Calu3 (cell line): ENCODE measurements at regions not wholly inside any gene's neighbourhood (a gene's known extent, or its start where the extent isn't known, plus 50 kb on each side); places are given as distances from the start of the nearest gene placed in this dataset.

ENCODE experiments used
- BruUV-seq: library from RNA; stranded (reverse); fragments of 400-500 nt; replicated peaks from 2 replicates; lab custom pipeline; 2021; lab: Mats Ljungman, UMichigan
- CTCF ChIA-PET: fragments of 300-600 bp; sonication (Branson Sonifier 250); formaldehyde crosslinking; loops from one replicate; lab custom pipeline; 2022; ENCODE audit warnings: antibody characterized with exemption; lab: Charles Lee
- DNase-seq: peaks from one replicate; pipeline ENCODE4 v3.0.0; 2022
- H3K27ac Mint-ChIP-seq: one replicate; pipeline ENCODE4 v1.8.0; 2022; ENCODE audit warnings: mixed read lengths; ENCODE audit not compliant: unreplicated experiment
- H3K27me3 Mint-ChIP-seq: one replicate; pipeline ENCODE4 v1.8.0; 2022; ENCODE audit warnings: mixed read lengths; ENCODE audit not compliant: unreplicated experiment
- H3K36me3 Mint-ChIP-seq: one replicate; pipeline ENCODE4 v1.8.0; 2022; ENCODE audit warnings: mild to moderate bottlenecking, moderate library complexity, mixed read lengths; ENCODE audit not compliant: insufficient read depth, unreplicated experiment
- H3K4me1 Mint-ChIP-seq: one replicate; pipeline ENCODE4 v1.8.0; 2022; ENCODE audit warnings: mild to moderate bottlenecking, low read depth, mixed read lengths; ENCODE audit not compliant: unreplicated experiment
- H3K4me3 Mint-ChIP-seq: one replicate; pipeline ENCODE4 v1.8.0; 2022; ENCODE audit warnings: mild to moderate bottlenecking, low read depth, moderate library complexity, mixed read lengths; ENCODE audit not compliant: unreplicated experiment
- H3K9me3 Mint-ChIP-seq: one replicate; pipeline ENCODE4 v1.8.0; 2022; ENCODE audit warnings: low read depth, mixed read lengths; ENCODE audit not compliant: unreplicated experiment
- CTCF ChIP-seq: fragments of 200-600 bp; IDR thresholded peaks from one replicate; pipeline ENCODE4 v1.8.0; 2022; ENCODE audit warnings: antibody characterized with exemption; ENCODE audit not compliant: unreplicated experiment
- intact Hi-C: fragments of 100-400 bp; cut with micrococcal nuclease; formaldehyde crosslinking; loops from one replicate; pipeline ENCODE4 v1.10.0; 2022; ENCODE audit not compliant: unreplicated experiment

GRCh38 chr12:124726596-124727263, 136.9 kb downstream of the SCARB1 start:
- peaks cover 4% of the 10 kb centered on the region for H3K9me3 Mint-ChIP-seq
- H3K4me3 Mint-ChIP-seq: no peak overlapping the region
- H3K27ac Mint-ChIP-seq: peak overlapping the region; percentile 60
- BruUV-seq: no TSS peak
- intact Hi-C loops: loop anchor here (1.0 to 5.0 kb wide), 4 partner anchors 20 to 219 kb away; no protein-coding TSS in a partner anchor
- CTCF ChIA-PET: interaction anchor here (0.6 to 1.6 kb wide), 10 partner anchors 11 to 656 kb away, joined by 3 to 7 read pairs (median 3); no protein-coding TSS in a partner anchor
- no peak for DNase-seq
- peaks cover 23% of the 10 kb centered on the region for H3K36me3 Mint-ChIP-seq
- TF ChIP-seq CTCF: no peak
- no peaks in the 10 kb centered on the region for H3K27me3 Mint-ChIP-seq
- peaks cover 46% of the 10 kb centered on the region for H3K4me1 Mint-ChIP-seq

- H3K27me3 Mint-ChIP-seq: no peaks in the 10 kb centered on the region
- CTCF ChIA-PET: no interaction called here
- no peak overlapping the region for H3K4me3 Mint-ChIP-seq
- no peak overlapping the region for H3K27ac Mint-ChIP-seq
- TF ChIP-seq CTCF: no peak
- intact Hi-C loops: loop anchor here (2.0 to 5.0 kb wide), 3 partner anchors 21 to 218 kb away; no protein-coding TSS in a partner anchor
- DNase-seq: no peak
- peaks cover 23% of the 10 kb centered on the region for H3K36me3 Mint-ChIP-seq
- peaks cover 48% of the 10 kb centered on the region for H3K4me1 Mint-ChIP-seq
- H3K9me3 Mint-ChIP-seq: peaks cover 4% of the 10 kb centered on the region
- BruUV-seq: no TSS peak
Measured at GRCh38 chr12:124725597-124726237, 137.9 kb downstream of the SCARB1 start.

DNA sequence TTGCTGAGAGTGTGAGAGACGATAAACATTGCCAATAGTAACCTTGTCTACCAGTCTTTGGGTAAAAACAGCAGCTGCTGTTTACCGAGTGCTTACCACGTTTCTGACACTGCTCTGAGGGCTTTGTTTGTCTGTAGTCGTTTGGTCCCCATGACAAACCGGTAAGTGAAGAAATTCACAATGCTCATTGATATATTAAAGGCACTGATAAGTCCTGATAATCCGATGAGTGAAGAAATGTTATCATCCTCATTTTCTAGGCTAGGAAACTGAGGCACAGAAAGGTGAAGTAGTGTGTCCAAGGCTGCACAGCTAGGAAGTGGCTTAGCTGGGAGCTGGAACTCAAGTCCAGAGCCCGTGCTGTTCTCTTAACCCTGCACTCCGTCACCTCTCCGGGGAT, 138.6 kb downstream of the SCARB1 start:
- no peak overlapping the region for H3K4me3 Mint-ChIP-seq
- intact Hi-C loops: loop anchor here (5.0 kb wide), 2 partner anchors 118 to 218 kb away; no protein-coding TSS in a partner anchor
- BruUV-seq: no TSS peak
- H3K27ac Mint-ChIP-seq: no peak overlapping the region
- CTCF ChIA-PET: no interaction called here
- H3K4me1 Mint-ChIP-seq: peaks cover 48% of the 10 kb centered on the region
- H3K36me3 Mint-ChIP-seq: peaks cover 19% of the 10 kb centered on the region
- no peak for TF ChIP-seq CTCF
- peaks cover 4% of the 10 kb centered on the region for H3K9me3 Mint-ChIP-seq
- no peak for DNase-seq
- no peaks in the 10 kb centered on the region for H3K27me3 Mint-ChIP-seq

DNA sequence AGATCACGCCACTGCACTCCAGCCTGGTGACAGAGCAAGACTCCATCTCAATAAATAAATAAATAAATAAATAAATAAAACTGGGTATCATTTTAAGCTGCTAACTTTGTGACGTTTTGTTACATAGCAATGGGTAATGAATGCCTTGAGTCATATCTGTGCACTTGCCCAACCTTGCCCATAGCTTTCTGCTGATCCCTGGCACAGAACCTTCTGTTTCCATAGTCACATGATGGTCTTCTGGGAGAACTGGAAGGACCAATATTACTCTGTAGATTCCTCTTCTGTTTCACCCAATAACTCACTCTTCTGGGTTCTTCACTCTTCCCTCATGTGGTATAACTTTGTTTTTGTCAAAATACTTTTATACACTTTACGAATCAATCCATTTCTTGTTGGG, 140.8 kb downstream of the SCARB1 start:
- intact Hi-C loops: loop anchor here (5.0 kb wide), 1 partner anchor 156 kb away; the partner anchor contains the start of gene NCOR2
- CTCF ChIA-PET: no interaction called here
- Mint-ChIP-seq H3K27ac (no peak overlapping the region), H3K4me3 (no peak overlapping the region), H3K36me3 (peaks cover 9% of the 10 kb centered on the region), H3K9me3 (peaks cover 4% of the 10 kb centered on the region), H3K27me3 (no peaks in the 10 kb centered on the region), H3K4me1 (peaks cover 45% of the 10 kb centered on the region)
- no peak for TF ChIP-seq CTCF
- no peak for DNase-seq
- no TSS peak for BruUV-seq
